Heart left ventricle (tissue), 13 donors: ENCODE measurements at regions not wholly inside any gene's neighbourhood (a gene's known extent, or its start where the extent isn't known, plus 50 kb on each side); places are given as distances from the start of the nearest gene placed in this dataset.

Experiments
- CTCF ChIP-seq, 12 donors: fragments of 200-600 bp; sonication (generic) in 4 of 12; IDR thresholded peaks; one replicate each; pipeline versions ENCODE4 v1.5.0 to v1.8.0; 2018 to 2022; ENCODE audit warnings: antibody characterized with exemption in 12 of 12, mild to moderate bottlenecking in 5 of 12
- POLR2A ChIP-seq, 2 donors: fragments of 450-650 bp; IDR thresholded peaks; one replicate each; pipeline ENCODE4 v1.6.1; 2017; ENCODE audit warnings: antibody characterized with exemption in 2 of 2, mild to moderate bottlenecking in 2 of 2, moderate library complexity in 2 of 2
- donor health status: ischemic (EF 13 %, LVEDD 7.1; RV severe dilation, severe dysfunction).
- donor health status: DM: no; HTN: yes; CAD: no.
- donor health status: DM: no; HTN: no; CAD: no.
- donor health status: ischemic (EF 25% LVEDD 6.9; RV normal size, moderate dysfunction).
- donor health status: ischemic (EF 25% LVEDD 5.7; RV mildly dilated, moderate dysfunction).
- donor health status: ischemic (EF 35%, LVEDD 5.7; RV mildly dilated, moderate dysfunction).
- donor health status: nonischemic (EF 11% LVEDD 7.7; RV severe dilation, severe dysfunction).
- donor health status: DM: yes; HTN: yes; CAD: no.
- donor health status: PGD.
- donor health status: ischemic (EF 29% LVEDD 5.4; RV normal size, mild dysfunction).
- donor health status: nonischemic (EF 23%, LVEDD 6.1; RV moderate dilation, normal function).

- TF ChIP-seq CTCF (IDR thresholded peaks at IDR 0.05) (no peak), POLR2A (IDR thresholded peaks at IDR 0.05) (no peak)
These were observed 204.9 kb upstream of the ZMIZ1 start for GRCh38 chr10:78863906-78864239.
